ENCODE measurements at regions not wholly inside any gene's neighbourhood (a gene's known extent, or its start where the extent isn't known, plus 50 kb on each side); places are given as distances from the start of the nearest gene placed in this dataset.

GRCh38 chr9:105966834-105967233, 272.5 kb downstream of the TMEM38B start:
- peaks cover 4% of the 10 kb centered on the region for H3K4me1 ChIP-seq
- H3K9me3 ChIP-seq: no peaks in the 10 kb centered on the region
- 81 to 88% (median 86%) methylated on average over 1 of the region's 1 CpG for WGBS, 3 donors
- no peak overlapping the region for H3K4me3 ChIP-seq
- DNase-seq: no peak
- no peaks in the 10 kb centered on the region for H3K27me3 ChIP-seq (ENCODE audit: insufficient read depth in 3 of 3, low read length in 2 of 3)
- H3K27ac ChIP-seq: no peak overlapping the region
- ATAC-seq: no peak
- intact Hi-C loops (cut with DNase I): no loop called here
- TF ChIP-seq CTCF (IDR thresholded peaks at IDR 0.05): no peak
- H3K36me3 ChIP-seq (ENCODE audit: insufficient read depth in 1 of 2, low read depth in 1 of 2): no peaks in the 10 kb centered on the region

GRCh38 chr9:105967248-105967647, 272.9 kb downstream of the TMEM38B start:
- no peak overlapping the region for H3K27ac ChIP-seq
- no peaks in the 10 kb centered on the region for H3K27me3 ChIP-seq (ENCODE audit: insufficient read depth in 3 of 3, low read length in 2 of 3)
- WGBS, 3 donors: 80 to 82% (median 82%) methylated on average over 1 of the region's 1 CpG
- TF ChIP-seq CTCF (IDR thresholded peaks at IDR 0.05): no peak
- H3K9me3 ChIP-seq: no peaks in the 10 kb centered on the region
- ATAC-seq (no peak), DNase-seq (no peak)
- H3K4me3 ChIP-seq: no peak overlapping the region
- intact Hi-C loops (cut with DNase I): no loop called here
- H3K36me3 ChIP-seq (ENCODE audit: insufficient read depth in 1 of 2, low read depth in 1 of 2): no peaks in the 10 kb centered on the region
- H3K4me1 ChIP-seq: peaks cover 4% of the 10 kb centered on the region

GRCh38 chr9:105967797-105968196, 273.5 kb downstream of the TMEM38B start:
- Histone ChIP-seq H3K27me3 (ENCODE audit: insufficient read depth in 3 of 3, low read length in 2 of 3) (no peaks in the 10 kb centered on the region), H3K4me3 (no peak overlapping the region), H3K9me3 (no peaks in the 10 kb centered on the region), H3K36me3 (ENCODE audit: insufficient read depth in 1 of 2, low read depth in 1 of 2) (no peaks in the 10 kb centered on the region), H3K27ac (no peak overlapping the region), H3K4me1 (peaks cover 4% of the 10 kb centered on the region)
- DNase-seq: no peak
- no peak for ATAC-seq
- WGBS, 3 donors: 52 to 55% (median 54%) methylated on average over 2 of the region's 2 CpGs
- intact Hi-C loops (cut with DNase I): no loop called here
- TF ChIP-seq CTCF (IDR thresholded peaks at IDR 0.05): no peak

GRCh38 chr9:105968811-105969466, 274.6 kb downstream of the TMEM38B start:
- no peaks in the 10 kb centered on the region for H3K27me3 ChIP-seq (ENCODE audit: insufficient read depth in 3 of 3, low read length in 2 of 3)
- 93 to 95% (median 94%) methylated on average over 4 of the region's 4 CpGs for WGBS, 3 donors
- intact Hi-C loops (cut with DNase I): no loop called here
- no peak overlapping the region for H3K4me3 ChIP-seq
- no peak for TF ChIP-seq CTCF (IDR thresholded peaks at IDR 0.05)
- no peaks in the 10 kb centered on the region for H3K4me1 ChIP-seq
- DNase-seq (no peak), ATAC-seq (no peak)
- no peak overlapping the region for H3K27ac ChIP-seq
- H3K36me3 ChIP-seq (ENCODE audit: insufficient read depth in 1 of 2, low read depth in 1 of 2): no peaks in the 10 kb centered on the region
- H3K9me3 ChIP-seq: no peaks in the 10 kb centered on the region

- DNase-seq: no peak
- Histone ChIP-seq H3K36me3 (ENCODE audit: insufficient read depth in 1 of 2, low read depth in 1 of 2) (no peaks in the 10 kb centered on the region), H3K9me3 (no peaks in the 10 kb centered on the region), H3K27ac (no peak overlapping the region), H3K27me3 (ENCODE audit: insufficient read depth in 3 of 3, low read length in 2 of 3) (no peaks in the 10 kb centered on the region), H3K4me1 (peaks cover 4% of the 10 kb centered on the region), H3K4me3 (no peak overlapping the region)
- intact Hi-C loops (cut with DNase I): no loop called here
- TF ChIP-seq CTCF (IDR thresholded peaks at IDR 0.05): no peak
- WGBS, 3 donors: 90 to 97% (median 94%) methylated on average over 1 of the region's 1 CpG
- ATAC-seq: no peak
Measured at GRCh38 chr9:105969636-105970035, 275.3 kb downstream of the TMEM38B start.

Measured in psoas muscle (tissue), 7 donors.